Keratinocyte (primary cell): ENCODE measurements at regions not wholly inside any gene's neighbourhood (a gene's known extent, or its start where the extent isn't known, plus 50 kb on each side); places are given as distances from the start of the nearest gene placed in this dataset.

ENCODE experiments used
- DNase-seq: peaks from one replicate; pipeline ENCODE4 v3.0.0-alpha.2; 2011; ENCODE audit warnings: low read depth, missing footprints, low spot score
- FAIRE-seq: peaks from 2 replicates; lab custom pipeline; 2011; peaks lifted over from hg19 to GRCh38; lab: Jason Lieb, UNC
- H2AFZ ChIP-seq: 2 replicates; pipeline ENCODE4 v1.6.0; 2012; ENCODE audit warnings: low read length, control low read depth, inconsistent platforms; ENCODE audit not compliant: control insufficient read depth
- H3K27ac ChIP-seq: 2 replicates; pipeline ENCODE4 v1.5.1; 2011; ENCODE audit warnings: low read length; ENCODE audit not compliant: control insufficient read depth, insufficient read depth
- H3K27me3 ChIP-seq: 3 replicates; pipeline ENCODE4 v1.6.0; 2011; ENCODE audit warnings: low read length; ENCODE audit not compliant: control insufficient read depth, insufficient read depth; ENCODE audit errors: extremely low read depth
- H3K36me3 ChIP-seq, 2 experiments: 2 replicates in 1 of 2; 3 replicates in 1 of 2; pipeline ENCODE4 v1.5.1; 2011; ENCODE audit warnings: low read length in 2 of 2, mild to moderate bottlenecking in 1 of 2; ENCODE audit not compliant: control insufficient read depth in 2 of 2, insufficient read depth in 2 of 2; ENCODE audit errors: extremely low read depth in 1 of 2
- H3K4me1 ChIP-seq: 3 replicates; pipeline ENCODE4 v1.5.1; 2011; ENCODE audit warnings: low read length; ENCODE audit not compliant: control insufficient read depth, insufficient read depth; ENCODE audit errors: extremely low read depth
- H3K4me2 ChIP-seq: 3 replicates; pipeline ENCODE4 v1.6.0; 2011; ENCODE audit warnings: low read depth, low read length; ENCODE audit not compliant: control insufficient read depth, insufficient read depth; ENCODE audit errors: extremely low read depth
- H3K4me3 ChIP-seq, 3 experiments: fragments of 200-600 bp in 1 of 3; sonication (generic) in 1 of 3; 2 replicates in 2 of 3; 3 replicates in 1 of 3; pipeline ENCODE4 v1.5.1; 2011 to 2016; ENCODE audit warnings: low read length in 3 of 3, mild to moderate bottlenecking in 3 of 3, control low read depth in 2 of 3, inconsistent platforms in 1 of 3, low read depth in 1 of 3, mixed read lengths in 1 of 3, mixed run types in 1 of 3, moderate library complexity in 1 of 3; ENCODE audit not compliant: control insufficient read depth in 2 of 3, insufficient read depth in 2 of 3; ENCODE audit errors: extremely low read depth in 1 of 3
- H3K79me2 ChIP-seq: 2 replicates; pipeline ENCODE4 v1.6.0; 2012; ENCODE audit warnings: low read length; ENCODE audit not compliant: control insufficient read depth, insufficient read depth
- H3K9ac ChIP-seq: 3 replicates; pipeline ENCODE4 v1.6.0; 2011; ENCODE audit warnings: low read length; ENCODE audit not compliant: control insufficient read depth, insufficient read depth; ENCODE audit errors: extremely low read depth
- H3K9me1 ChIP-seq: 3 replicates; pipeline ENCODE4 v1.6.0; 2011; ENCODE audit warnings: low read length; ENCODE audit not compliant: control insufficient read depth, insufficient read depth; ENCODE audit errors: extremely low read depth
- H3K9me3 ChIP-seq: 2 replicates; pipeline ENCODE4 v1.5.1; 2012; ENCODE audit warnings: low read depth, low read length; ENCODE audit not compliant: control insufficient read depth
- H4K20me1 ChIP-seq: 3 replicates; pipeline ENCODE4 v1.6.0; 2011; ENCODE audit warnings: low read length; ENCODE audit not compliant: control insufficient read depth, insufficient read depth; ENCODE audit errors: extremely low read depth
- CTCF ChIP-seq, 3 experiments: IDR thresholded peaks in 1 of 3; conservative IDR thresholded peaks in 1 of 3; optimal IDR thresholded peaks in 1 of 3; 2 replicates in 2 of 3; 3 replicates in 1 of 3; pipeline versions ENCODE3 to v1.5.1; 2011; ENCODE audit warnings: low read length in 3 of 3, mild to moderate bottlenecking in 3 of 3, moderate library complexity in 2 of 3, control low read depth in 1 of 3, inconsistent platforms in 1 of 3; ENCODE audit not compliant: insufficient read depth in 2 of 3; ENCODE audit errors: extremely low read depth in 1 of 3
- EZH2 ChIP-seq: IDR thresholded peaks from one replicate; pipeline ENCODE4 v1.6.1; 2012; ENCODE audit warnings: inconsistent platforms, mild to moderate bottlenecking, low read length, moderate library complexity
- dilution Hi-C: fragments of 300-500 bp; cut with MboI; formaldehyde crosslinking; loops from one replicate; pipeline ENCODE4 v1.7.0; 2020; ENCODE audit warnings: low sequenced_read_pairs; ENCODE audit not compliant: extremely low pct_ligation_motif_present

- dilution Hi-C loops: no loop called here
- no peaks in the 10 kb centered on the region for H4K20me1 ChIP-seq
- H3K9me1 ChIP-seq: no peaks in the 10 kb centered on the region
- TF ChIP-seq EZH2 (no peak), CTCF (optimal IDR thresholded peaks at IDR 0.05 in 1 of 3, IDR thresholded peaks at IDR 0.05 in 1 of 3, conservative IDR thresholded peaks at IDR 0.05 in 1 of 3; ENCODE audit: extremely low read depth in 1 of 3, insufficient read depth in 2 of 3, low read length in 3 of 3) (no peak)
- DNase-seq (no peak), FAIRE-seq (no peak)
- no peaks in the 10 kb centered on the region for H3K27me3 ChIP-seq
- H3K4me1 ChIP-seq: no peaks in the 10 kb centered on the region
- H3K4me2 ChIP-seq: no peak overlapping the region
- H3K36me3 ChIP-seq: no peaks in the 10 kb centered on the region
- H3K9me3 ChIP-seq: no peaks in the 10 kb centered on the region
- H3K9ac ChIP-seq: no peak overlapping the region
- H3K27ac ChIP-seq: no peak overlapping the region
- no peaks in the 10 kb centered on the region for H3K79me2 ChIP-seq
- no peak overlapping the region for H3K4me3 ChIP-seq
- H2AFZ ChIP-seq: no peak overlapping the region
Measured at GRCh38 chr11:112685111-112685510, 276.1 kb upstream of the NCAM1 start.

GRCh38 chr11:112689851-112690250 lies 271.4 kb upstream of the NCAM1 start:
- Histone ChIP-seq H3K4me1 (peaks cover 12% of the 10 kb centered on the region), H3K9me3 (no peaks in the 10 kb centered on the region), H3K79me2 (no peaks in the 10 kb centered on the region), H2AFZ (no peak overlapping the region), H3K4me2 (no peak overlapping the region), H3K27ac (no peak overlapping the region), H3K27me3 (no peaks in the 10 kb centered on the region), H4K20me1 (no peaks in the 10 kb centered on the region), H3K4me3 (no peak overlapping the region), H3K9me1 (no peaks in the 10 kb centered on the region), H3K36me3 (no peaks in the 10 kb centered on the region), H3K9ac (no peak overlapping the region)
- TF ChIP-seq EZH2 (no peak), CTCF (optimal IDR thresholded peaks at IDR 0.05 in 1 of 3, IDR thresholded peaks at IDR 0.05 in 1 of 3, conservative IDR thresholded peaks at IDR 0.05 in 1 of 3; ENCODE audit: extremely low read depth in 1 of 3, insufficient read depth in 2 of 3, low read length in 3 of 3) (no peak)
- FAIRE-seq: no peak
- DNase-seq: no peak
- dilution Hi-C loops: no loop called here
